K562 (cell line): ENCODE measurements at regions not wholly inside any gene's neighbourhood (a gene's known extent, or its start where the extent isn't known, plus 50 kb on each side); places are given as distances from the start of the nearest gene placed in this dataset.
"Not testable (repeated sequence)": the region's sequence is repeated elsewhere in the genome, so short reads cannot be mapped to it uniquely, and the experiment has no call there.

Source experiments
- ATAC-seq: fragments of 200-7000 bp; cut with Tn5 transposase; 3 replicates; pipeline ENCODE4 v1.9.1; 2020; ENCODE audit warnings: moderate library complexity
- BruUV-seq: library from RNA; stranded (reverse); fragments of 400-500 nt; replicated peaks from 2 replicates; lab custom pipeline; 2021; lab: Mats Ljungman, UMichigan
- CTCF ChIA-PET: fragments of 300-600 bp; formaldehyde crosslinking; extraction: SDS; loops from one replicate; lab custom pipeline; 2021; ENCODE audit warnings: low intra/inter-chr PET ratio; lab: Yijun Ruan, JAX
- POLR2A ChIA-PET: fragments of 300-600, 350-650 bp; sonication (Branson Sonifier 250); formaldehyde crosslinking; extraction: SDS; loops from one replicate; lab custom pipeline; 2021; ENCODE audit warnings: antibody characterized with exemption, inconsistent platforms; lab: Yijun Ruan, JAX
- DNase-seq, 4 experiments: peaks; one replicate each; pipeline versions ENCODE4 v3.0.0 to v3.0.0-alpha.2; 2011 to 2018; ENCODE audit warnings: low spot score in 3 of 4, mixed read lengths in 3 of 4; ENCODE audit errors: extremely low read depth in 1 of 4
- FAIRE-seq: peaks from 2 replicates; lab custom pipeline; 2011; peaks lifted over from hg19 to GRCh38; lab: Jason Lieb, UNC
- H2AFZ ChIP-seq: 2 replicates; pipeline ENCODE4 v1.6.0; 2011; ENCODE audit warnings: low read depth, low read length, control low read depth, inconsistent platforms
- H3K27ac ChIP-seq: fragments of 200-600 bp; 3 replicates; pipeline ENCODE4 v1.8.0; 2011; ENCODE audit warnings: low read depth, mild to moderate bottlenecking, control low read depth, inconsistent platforms, low read length, moderate library complexity, mixed read lengths; ENCODE audit errors: extremely low read depth
- H3K27me3 ChIP-seq, 2 experiments: fragments of 300-600 bp in 1 of 2; 2 replicates in 1 of 2; 3 replicates in 1 of 2; pipeline versions ENCODE4 v1.6.0 to v1.8.0; 2011; ENCODE audit warnings: inconsistent platforms in 2 of 2, low read length in 2 of 2, mild to moderate bottlenecking in 1 of 2, mixed read lengths in 1 of 2, moderate library complexity in 1 of 2; ENCODE audit not compliant: control insufficient read depth in 2 of 2, insufficient read depth in 2 of 2
- H3K36me3 ChIP-seq: fragments of 300-600 bp; 3 replicates; pipeline ENCODE4 v1.8.0; 2011; ENCODE audit warnings: mild to moderate bottlenecking, low read length, inconsistent platforms; ENCODE audit not compliant: control insufficient read depth, insufficient read depth
- H3K4me1 ChIP-seq, 2 experiments: fragments of 200-600 bp in 1 of 2; replicated peaks in 1 of 2; 2 replicates in 1 of 2; 3 replicates in 1 of 2; pipeline versions ENCODE4 v1.5.1 to v1.8.0; 2011; ENCODE audit warnings: inconsistent platforms in 2 of 2, low read length in 2 of 2, mild to moderate bottlenecking in 1 of 2, mixed read lengths in 1 of 2, moderate library complexity in 1 of 2; ENCODE audit not compliant: control insufficient read depth in 2 of 2, insufficient read depth in 2 of 2
- H3K4me2 ChIP-seq: 2 replicates; pipeline ENCODE4 v1.6.1; 2011; ENCODE audit warnings: low read length, control low read depth, inconsistent platforms, mixed read lengths; ENCODE audit not compliant: insufficient read depth
- H3K4me3 ChIP-seq: fragments of 200-600 bp; sonication (generic), shearing (Covaris generic); 2 replicates; pipeline ENCODE4 v1.5.1; 2016; ENCODE audit warnings: control low read depth, inconsistent platforms
- H3K79me2 ChIP-seq: fragments of 200-600 bp; 3 replicates; pipeline ENCODE4 v1.8.0; 2011; ENCODE audit warnings: low read length, inconsistent platforms; ENCODE audit not compliant: control insufficient read depth, insufficient read depth
- H3K9ac ChIP-seq, 2 experiments: 2 replicates each; pipeline versions ENCODE4 v1.6.0 to v1.6.1; 2011; ENCODE audit warnings: low read depth in 2 of 2, low read length in 2 of 2, control low read depth in 1 of 2, inconsistent platforms in 1 of 2, mild to moderate bottlenecking in 1 of 2, mixed read lengths in 1 of 2; ENCODE audit not compliant: insufficient read depth in 1 of 2
- H3K9me1 ChIP-seq: one replicate; pipeline ENCODE4 v1.6.0; 2011; ENCODE audit warnings: inconsistent platforms, mild to moderate bottlenecking, low read length, moderate library complexity; ENCODE audit not compliant: control insufficient read depth, insufficient read depth
- H3K9me3 ChIP-seq: replicated peaks from 2 replicates; pipeline ENCODE4 v1.5.1; 2011; ENCODE audit warnings: low read depth, low read length, inconsistent platforms; ENCODE audit not compliant: control insufficient read depth, insufficient read depth
- H4K20me1 ChIP-seq: replicated peaks from 2 replicates; pipeline ENCODE4 v1.6.1; 2011; ENCODE audit warnings: low read length, inconsistent platforms, mixed read lengths; ENCODE audit not compliant: control insufficient read depth, insufficient read depth
- CBX1 ChIP-seq: sonication (generic); IDR thresholded peaks from 2 replicates; pipeline ENCODE4 v1.6.1; 2016; ENCODE audit warnings: antibody characterized with exemption, low read depth, mild to moderate bottlenecking
- FOSL1 ChIP-seq: fragments of 200-800 bp; sonication (Bioruptor generic); conservative IDR thresholded peaks from 2 replicates; pipeline ENCODE4 v1.6.1; 2016; ENCODE audit warnings: missing genetic modification characterization, missing compliant biosample characterization
- IRF1 ChIP-seq: sonication (generic); formaldehyde crosslinking; IDR thresholded peaks from 2 replicates; pipeline ENCODE4 v1.8.0; 2022; ENCODE audit warnings: missing genetic modification reagents, mild to moderate bottlenecking, borderline replicate concordance
- MED1 ChIP-seq: sonication (generic); formaldehyde crosslinking; IDR thresholded peaks from 2 replicates; pipeline ENCODE4 v1.8.1; 2023; ENCODE audit warnings: missing genetic modification reagents, borderline replicate concordance
- NR3C1 ChIP-seq: sonication (generic); formaldehyde crosslinking; IDR thresholded peaks from 2 replicates; pipeline ENCODE4 v1.8.1; 2022; ENCODE audit warnings: missing genetic modification reagents
- RNF219 ChIP-seq: fragments of 250-450 bp; sonication (Bioruptor Pico); IDR thresholded peaks from 2 replicates; pipeline ENCODE4 v1.5.0; 2022; ENCODE audit warnings: mild to moderate bottlenecking
- SAFB2 ChIP-seq: fragments of 200-400 bp; formaldehyde crosslinking; IDR thresholded peaks from 2 replicates; pipeline ENCODE4 v1.6.1; 2018; ENCODE audit warnings: borderline replicate concordance, low read length, low read depth, moderate library complexity; ENCODE audit not compliant: severe bottlenecking
- SLC30A9 ChIP-seq: fragments of 250-450 bp; sonication (Bioruptor Pico); IDR thresholded peaks from 2 replicates; pipeline ENCODE4 v1.8.0; 2022; ENCODE audit warnings: mild to moderate bottlenecking, moderate library complexity
- TGIF2 ChIP-seq: sonication (generic); formaldehyde crosslinking; IDR thresholded peaks from 2 replicates; pipeline ENCODE4 v1.8.1; 2022; ENCODE audit warnings: mild to moderate bottlenecking, missing genetic modification reagents, moderate library complexity
- ZNF146 ChIP-seq: IDR thresholded peaks from one replicate; pipeline ENCODE4 v1.6.1; 2018; ENCODE audit warnings: missing compliant biosample characterization; ENCODE audit not compliant: unreplicated experiment
- ZNF217 ChIP-seq: sonication (generic); formaldehyde crosslinking; IDR thresholded peaks from 2 replicates; pipeline ENCODE4 v1.8.0; 2022; ENCODE audit warnings: mild to moderate bottlenecking, missing genetic modification reagents
- ZNF316 ChIP-seq: fragments of 450-650 bp; IDR thresholded peaks from 2 replicates; pipeline ENCODE4 v1.6.1; 2016
- ZNF655 ChIP-seq: fragments of 250-450 bp; sonication (Bioruptor Pico); IDR thresholded peaks from 2 replicates; pipeline ENCODE4 v1.5.0; 2021
- WGBS: fragments of 100-300 bp; shearing (Covaris generic); methylation state at CpG from one replicate; pipeline ENCODE4 v1.1.6; 2016; ENCODE audit warnings: low coverage, mixed read lengths; ENCODE audit not compliant: insufficient coverage; ENCODE audit errors: missing lambda C conversion rate; 5-methylcytosine and 5-hydroxymethylcytosine counted together
- in situ Hi-C: fragments of 300-500 bp; cut with MboI; formaldehyde crosslinking; loops from 4 replicates; pipeline ENCODE4 v1.15.0; 2018; ENCODE audit warnings: inconsistent platforms, mixed read lengths
- intact Hi-C: fragments of 100-400 bp; cut with micrococcal nuclease; formaldehyde crosslinking; loops from 2 replicates; pipeline ENCODE4 v1.14.2; 2022

GRCh38 chr7:93708255-93708654, 133.7 kb upstream of the CALCR start:
- H4K20me1 ChIP-seq, FAIRE-seq, H2AFZ ChIP-seq, H3K36me3 ChIP-seq, H3K79me2 ChIP-seq, H3K9me3 ChIP-seq, H3K4me3 ChIP-seq, H3K4me2 ChIP-seq, ATAC-seq, H3K9ac ChIP-seq, intact Hi-C loops, H3K27ac ChIP-seq, DNase-seq, H3K4me1 ChIP-seq, H3K9me1 ChIP-seq, POLR2A ChIA-PET, BruUV-seq, H3K27me3 ChIP-seq, CTCF ChIA-PET: not testable (repeated sequence)
- whole genome bisulfite sequencing, result 18% methylated on average over 5 of the region's 5 CpGs
- peak; percentile 89 for TF ChIP-seq ZNF146 (CRISPR knock-in tag)
- in situ Hi-C loops, result loop anchor here (10.0 kb wide), 1 partner anchor 687 kb away; the partner anchor contains the start of gene COL1A2

GRCh38 chr7:93707249-93707648, 132.7 kb upstream of the CALCR start:
- BruUV-seq, result no TSS peak
- H3K79me2 ChIP-seq, result no peaks in the 10 kb centered on the region
- DNase-seq (no peak), ATAC-seq (no peak), FAIRE-seq (no peak)
- no peaks in the 10 kb centered on the region for H3K9me1 ChIP-seq
- no peaks in the 10 kb centered on the region for H3K9me3 ChIP-seq
- no peak overlapping the region for H3K4me2 ChIP-seq
- in situ Hi-C loops, result loop anchor here (10.0 kb wide), 1 partner anchor 688 kb away; the partner anchor contains the start of gene COL1A2
- no peak overlapping the region for H3K9ac ChIP-seq
- no peaks in the 10 kb centered on the region for H3K36me3 ChIP-seq
- ChIA-PET CTCF (no interaction called here), POLR2A (no interaction called here)
- H3K27ac ChIP-seq, result no peak overlapping the region
- no peaks in the 10 kb centered on the region for H4K20me1 ChIP-seq
- no peaks in the 10 kb centered on the region for H3K4me1 ChIP-seq
- TF ChIP-seq IRF1 (no peak), TGIF2 (CRISPR knock-in tag) (no peak), ZNF655 (CRISPR knock-in tag) (no peak), NR3C1 (CRISPR knock-in tag) (no peak), MED1 (CRISPR knock-in tag) (no peak), RNF219 (CRISPR knock-in tag) (no peak), SLC30A9 (CRISPR knock-in tag) (no peak), SAFB2 (no peak), ZNF217 (CRISPR knock-in tag) (no peak), FOSL1 (tag) (no peak), ZNF316 (no peak), CBX1 (no peak)
- intact Hi-C loops, result no loop called here
- no peaks in the 10 kb centered on the region for H3K27me3 ChIP-seq
- H3K4me3 ChIP-seq, result no peak overlapping the region
- H2AFZ ChIP-seq, result no peak overlapping the region
